CD14-positive monocyte (primary cell): ENCODE measurements at regions not wholly inside any gene's neighbourhood (a gene's known extent, or its start where the extent isn't known, plus 50 kb on each side); places are given as distances from the start of the nearest gene placed in this dataset.

Experiments
- DNase-seq, 3 donors: peaks; one replicate each; pipeline ENCODE4 v3.0.0-alpha.2; 2011 to 2022
- H2AFZ ChIP-seq: 2 replicates; pipeline ENCODE4 v1.6.0; 2012; ENCODE audit warnings: mild to moderate bottlenecking, low read depth, low read length, inconsistent platforms; ENCODE audit not compliant: insufficient read depth, poor library complexity, severe bottlenecking
- H3K27ac ChIP-seq, 2 donors: 1 replicate in 1 of 2; 2 replicates in 1 of 2; pipeline ENCODE4 v1.5.1; 2012 to 2013; ENCODE audit warnings: low read length in 2 of 2, control low read depth in 1 of 2, inconsistent platforms in 1 of 2, low read depth in 1 of 2, mild to moderate bottlenecking in 1 of 2
- H3K27me3 ChIP-seq, 2 donors: one replicate each; pipeline versions ENCODE4 v1.6.0 to v1.6.1; 2011 to 2013; ENCODE audit warnings: low read length in 2 of 2; ENCODE audit not compliant: control insufficient read depth in 2 of 2, insufficient read depth in 2 of 2
- H3K36me3 ChIP-seq, 2 donors: replicated peaks in 1 of 2; 1 replicate in 1 of 2; 2 replicates in 1 of 2; pipeline versions ENCODE4 v1.5.1 to v1.6.1; 2012 to 2013; ENCODE audit warnings: low read length in 2 of 2, control low read depth in 1 of 2, inconsistent platforms in 1 of 2, mild to moderate bottlenecking in 1 of 2; ENCODE audit not compliant: insufficient read depth in 2 of 2, control insufficient read depth in 1 of 2
- H3K4me1 ChIP-seq, 2 donors: 1 replicate in 1 of 2; 2 replicates in 1 of 2; pipeline versions ENCODE4 v1.5.1 to v1.6.1; 2012 to 2013; ENCODE audit warnings: low read length in 2 of 2, control low read depth in 1 of 2, inconsistent platforms in 1 of 2, mild to moderate bottlenecking in 1 of 2, moderate library complexity in 1 of 2; ENCODE audit not compliant: insufficient read depth in 2 of 2, control insufficient read depth in 1 of 2
- H3K4me2 ChIP-seq: replicated peaks from 2 replicates; pipeline ENCODE3; 2012; ENCODE audit warnings: low read length, moderate library complexity, mild to moderate bottlenecking; ENCODE audit not compliant: poor library complexity, severe bottlenecking; ENCODE audit errors: extremely low read depth
- H3K4me3 ChIP-seq, 3 experiments: fragments of 200-600 bp in 1 of 3; sonication (generic) in 1 of 3; replicated peaks in 1 of 3; 1 replicate in 2 of 3; 2 replicates in 1 of 3; pipeline ENCODE4 v1.5.1; 2011 to 2013; ENCODE audit warnings: low read length in 3 of 3, mild to moderate bottlenecking in 3 of 3, control low read depth in 2 of 3, low read depth in 2 of 3, inconsistent platforms in 1 of 3, moderate library complexity in 1 of 3
- H3K79me2 ChIP-seq: 2 replicates; pipeline ENCODE4 v1.6.0; 2012; ENCODE audit warnings: mild to moderate bottlenecking, control low read depth, inconsistent platforms, low read length, moderate library complexity; ENCODE audit not compliant: insufficient read depth
- H3K9ac ChIP-seq: 2 replicates; pipeline ENCODE4 v1.6.0; 2017; ENCODE audit warnings: low read length, mild to moderate bottlenecking; ENCODE audit not compliant: insufficient read depth, poor library complexity, severe bottlenecking
- H3K9me3 ChIP-seq, 2 donors: replicated peaks in 1 of 2; 1 replicate in 1 of 2; 2 replicates in 1 of 2; pipeline versions ENCODE4 v1.5.1 to v1.6.1; 2012 to 2013; ENCODE audit warnings: low read length in 2 of 2, control low read depth in 1 of 2; ENCODE audit not compliant: control insufficient read depth in 1 of 2, insufficient read depth in 1 of 2
- H4K20me1 ChIP-seq: 2 replicates; pipeline ENCODE4 v1.6.0; 2012; ENCODE audit warnings: mild to moderate bottlenecking, low read length, control low read depth, moderate library complexity; ENCODE audit not compliant: insufficient read depth
- H3K27ac Mint-ChIP-seq, 7 donors: one replicate each; pipeline ENCODE4 v1.8.0; 2020; ENCODE audit warnings: mild to moderate bottlenecking in 7 of 7, mixed read lengths in 7 of 7, moderate library complexity in 6 of 7, inconsistent platforms in 2 of 7
- H3K27me3 Mint-ChIP-seq, 3 donors: one replicate each; pipeline ENCODE4 v1.8.0; 2021 to 2022; ENCODE audit warnings: low read depth in 3 of 3, mild to moderate bottlenecking in 3 of 3, mixed read lengths in 3 of 3, moderate library complexity in 3 of 3, inconsistent platforms in 1 of 3
- H3K36me3 Mint-ChIP-seq, 2 donors: one replicate each; pipeline ENCODE4 v1.8.0; 2020; ENCODE audit warnings: mixed read lengths in 2 of 2, inconsistent platforms in 1 of 2, mild to moderate bottlenecking in 1 of 2
- H3K4me1 Mint-ChIP-seq: one replicate; pipeline ENCODE4 v1.8.0; 2020; ENCODE audit warnings: mild to moderate bottlenecking, mixed read lengths
- H3K4me3 Mint-ChIP-seq, 2 donors: one replicate each; pipeline ENCODE4 v1.8.0; 2020; ENCODE audit warnings: mild to moderate bottlenecking in 2 of 2, mixed read lengths in 2 of 2, moderate library complexity in 1 of 2
- H3K9me3 Mint-ChIP-seq, 7 donors: one replicate each; pipeline ENCODE4 v1.8.0; 2020 to 2022; ENCODE audit warnings: mixed read lengths in 7 of 7, mild to moderate bottlenecking in 6 of 7, moderate library complexity in 6 of 7, inconsistent platforms in 2 of 7
- CTCF ChIP-seq: fragments of 200-600 bp; IDR thresholded peaks from one replicate; pipeline ENCODE4 v1.8.0; 2022; ENCODE audit warnings: antibody characterized with exemption, mild to moderate bottlenecking
- WGBS: methylation state at CpG from one replicate; pipeline ENCODE4 v1.1.5; 2013; ENCODE audit warnings: missing lambda C conversion rate; ENCODE audit not compliant: insufficient coverage; 5-methylcytosine and 5-hydroxymethylcytosine counted together
- intact Hi-C, 2 donors: fragments of 100-400 bp; cut with micrococcal nuclease; formaldehyde crosslinking; loops; one replicate each; pipeline versions ENCODE4 v1.15.0 to v1.15.1; 2023

- no peak for DNase-seq
- Histone ChIP-seq H3K9ac (no peak overlapping the region), H3K4me3 (no peak overlapping the region), H3K9me3 (no peaks in the 10 kb centered on the region), H3K4me1 (no peaks in the 10 kb centered on the region), H3K4me2 (no peak overlapping the region), H3K79me2 (no peaks in the 10 kb centered on the region), H4K20me1 (no peaks in the 10 kb centered on the region), H3K27me3 (no peaks in the 10 kb centered on the region), H3K27ac (no peak overlapping the region), H3K36me3 (no peaks in the 10 kb centered on the region), H2AFZ (no peak overlapping the region)
- no peak for TF ChIP-seq CTCF
- Mint-ChIP-seq H3K36me3 (no peaks in the 10 kb centered on the region), H3K4me1 (peaks cover 9% of the 10 kb centered on the region), H3K4me3 (no peak overlapping the region), H3K27me3 (peaks cover 3 to 14% (median 6%) of the 10 kb centered on the region in 3 donors), H3K27ac (peak overlapping the region in 1 of 7 donors; percentile 16), H3K9me3 (peaks cover 0 to 4% (median 0%) of the 10 kb centered on the region in 7 donors)
- WGBS: 70% methylated on average over 11 of the region's 11 CpGs
- intact Hi-C loops: no loop called here
These were observed 292.3 kb downstream of the TMEM121 start for GRCh38 chr14:105818712-105819005.

DNA sequence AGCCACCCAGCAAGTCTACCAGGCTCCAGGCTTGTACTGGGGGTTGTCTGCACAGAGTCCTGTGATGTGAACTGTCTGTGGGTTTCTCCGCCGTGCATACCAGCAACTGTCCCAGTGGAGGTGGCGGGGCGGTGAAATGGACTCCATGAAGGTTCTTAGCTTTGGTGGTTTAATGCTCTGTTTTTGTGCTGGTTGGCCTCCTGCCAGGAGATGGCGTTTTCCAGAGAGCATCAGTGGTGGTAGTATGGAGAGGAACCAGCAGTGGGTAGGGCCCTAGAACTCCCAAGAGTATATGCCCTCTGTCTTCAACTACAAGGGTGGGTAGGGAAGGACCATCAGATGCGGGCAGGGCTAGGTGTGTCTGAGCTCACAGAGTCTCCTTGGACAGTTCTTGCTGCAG is 303.8 kb downstream of the TMEM121 start:
- H2AFZ ChIP-seq: no peak overlapping the region
- H3K79me2 ChIP-seq: no peaks in the 10 kb centered on the region
- H3K27me3 ChIP-seq: no peaks in the 10 kb centered on the region
- H3K4me3 Mint-ChIP-seq: no peak overlapping the region
- peaks cover 0 to 12% of the 10 kb centered on the region in 2 donors for H3K9me3 ChIP-seq
- TF ChIP-seq CTCF: no peak
- H3K36me3 ChIP-seq: no peaks in the 10 kb centered on the region
- H3K4me2 ChIP-seq: no peak overlapping the region
- H3K9ac ChIP-seq: no peak overlapping the region
- H3K27me3 Mint-ChIP-seq: peaks cover 0 to 2% (median 0%) of the 10 kb centered on the region in 3 donors
- no peaks in the 10 kb centered on the region for H3K36me3 Mint-ChIP-seq
- DNase-seq: no peak
- H3K4me3 ChIP-seq: no peak overlapping the region
- intact Hi-C loops: no loop called here
- H4K20me1 ChIP-seq: no peaks in the 10 kb centered on the region
- H3K27ac ChIP-seq: no peak overlapping the region
- no peaks in the 10 kb centered on the region for H3K4me1 Mint-ChIP-seq
- peaks cover 4 to 16% (median 8%) of the 10 kb centered on the region in 7 donors for H3K9me3 Mint-ChIP-seq
- 76% methylated on average over 4 of the region's 6 CpGs for WGBS
- no peak overlapping the region for H3K27ac Mint-ChIP-seq
- no peaks in the 10 kb centered on the region for H3K4me1 ChIP-seq
